Body of pancreas (tissue), 4 donors: ENCODE measurements at regions not wholly inside any gene's neighbourhood (a gene's known extent, or its start where the extent isn't known, plus 50 kb on each side); places are given as distances from the start of the nearest gene placed in this dataset.

ENCODE experiments used
- ATAC-seq: fragments of 150-250 bp; one replicate; pipeline ENCODE4 v1.9.1; 2016
- DNase-seq, 4 donors: peaks; one replicate each; pipeline ENCODE4 v3.0.0-alpha.2; 2019
- H3K27ac ChIP-seq, 4 donors: fragments of 200-600 bp; sonication (generic); 1 replicate in 3 of 4; 2 replicates in 1 of 4; pipeline versions ENCODE4 v1.5.1 to v1.6.1; 2016 to 2019; ENCODE audit warnings: mild to moderate bottlenecking in 1 of 4, mixed read lengths in 1 of 4, moderate library complexity in 1 of 4
- H3K27me3 ChIP-seq, 2 donors: fragments of 200-600 bp; sonication (generic); one replicate each; pipeline ENCODE4 v1.6.0; 2016; ENCODE audit warnings: mild to moderate bottlenecking in 1 of 2
- H3K36me3 ChIP-seq, 2 donors: fragments of 200-600 bp; sonication (generic); replicated peaks in 1 of 2; 2 replicates each; pipeline ENCODE4 v1.5.1; 2016; ENCODE audit warnings: low read depth in 2 of 2; ENCODE audit not compliant: insufficient read depth in 1 of 2
- H3K4me1 ChIP-seq: fragments of 200-600 bp; sonication (generic); one replicate; pipeline ENCODE4 v1.6.0; 2016
- H3K4me3 ChIP-seq, 2 donors: fragments of 200-600 bp; sonication (generic); 1 replicate in 1 of 2; 2 replicates in 1 of 2; pipeline ENCODE4 v1.5.1; 2016 to 2019
- H3K9me3 ChIP-seq, 3 donors: fragments of 200-600 bp; sonication (generic); 1 replicate in 2 of 3; 2 replicates in 1 of 3; pipeline ENCODE4 v1.5.1; 2016
- POLR2A ChIP-seq, 3 donors: fragments of 450-650 bp; IDR thresholded peaks; one replicate each; pipeline ENCODE4 v1.6.1; 2016; ENCODE audit warnings: antibody characterized with exemption in 3 of 3, mild to moderate bottlenecking in 2 of 3
- WGBS, 2 donors: methylation state at CpG; one replicate each; pipeline ENCODE4 v1.1.5; 2017; 5-methylcytosine and 5-hydroxymethylcytosine counted together
- intact Hi-C: fragments of 100-400 bp; cut with DNase I; formaldehyde crosslinking; loops from one replicate; pipeline ENCODE4 v1.15.1; 2023
- TF ChIP-seq, protein P1 (sequence below), 7 experiments: fragments of 450-650 bp in 4 of 7; fragments of 200-600 bp in 3 of 7; sonication (generic) in 3 of 7; IDR thresholded peaks; one replicate each; pipeline ENCODE4 v1.5.1; 2016 to 2019; ENCODE audit warnings: antibody characterized with exemption in 7 of 7

DNA sequence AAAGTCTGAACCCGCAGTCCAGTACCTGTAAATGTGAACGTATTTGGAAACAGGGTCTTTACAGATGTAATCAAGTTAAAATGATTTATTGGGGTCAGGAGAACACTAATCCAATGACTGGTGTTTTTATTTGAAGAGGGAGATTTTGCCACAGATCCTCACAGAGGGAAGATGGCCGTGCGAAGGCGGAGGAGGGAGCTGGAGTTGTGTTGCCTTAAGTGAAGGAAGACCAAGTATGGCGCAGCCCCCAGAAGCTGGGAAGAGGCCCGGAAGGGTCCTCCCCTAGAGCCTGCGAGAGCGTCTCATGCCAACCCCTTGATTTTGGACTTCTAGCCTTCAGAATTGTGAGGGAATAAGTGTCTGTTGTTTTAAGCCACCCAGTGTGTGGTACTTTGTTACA is 102.8 kb upstream of the NUDT4 start:
- no peak for ATAC-seq
- no peaks in the 10 kb centered on the region for H3K4me1 ChIP-seq
- WGBS, 2 donors = 79 to 87% methylated on average over 9 of the region's 9 CpGs
- H3K27ac ChIP-seq = no peak overlapping the region
- no peak for DNase-seq
- TF ChIP-seq POLR2A (IDR thresholded peaks at IDR 0.05) = no peak
- TF ChIP-seq, protein P1, sequence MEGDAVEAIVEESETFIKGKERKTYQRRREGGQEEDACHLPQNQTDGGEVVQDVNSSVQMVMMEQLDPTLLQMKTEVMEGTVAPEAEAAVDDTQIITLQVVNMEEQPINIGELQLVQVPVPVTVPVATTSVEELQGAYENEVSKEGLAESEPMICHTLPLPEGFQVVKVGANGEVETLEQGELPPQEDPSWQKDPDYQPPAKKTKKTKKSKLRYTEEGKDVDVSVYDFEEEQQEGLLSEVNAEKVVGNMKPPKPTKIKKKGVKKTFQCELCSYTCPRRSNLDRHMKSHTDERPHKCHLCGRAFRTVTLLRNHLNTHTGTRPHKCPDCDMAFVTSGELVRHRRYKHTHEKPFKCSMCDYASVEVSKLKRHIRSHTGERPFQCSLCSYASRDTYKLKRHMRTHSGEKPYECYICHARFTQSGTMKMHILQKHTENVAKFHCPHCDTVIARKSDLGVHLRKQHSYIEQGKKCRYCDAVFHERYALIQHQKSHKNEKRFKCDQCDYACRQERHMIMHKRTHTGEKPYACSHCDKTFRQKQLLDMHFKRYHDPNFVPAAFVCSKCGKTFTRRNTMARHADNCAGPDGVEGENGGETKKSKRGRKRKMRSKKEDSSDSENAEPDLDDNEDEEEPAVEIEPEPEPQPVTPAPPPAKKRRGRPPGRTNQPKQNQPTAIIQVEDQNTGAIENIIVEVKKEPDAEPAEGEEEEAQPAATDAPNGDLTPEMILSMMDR (IDR thresholded peaks at IDR 0.05) = no peak
- no peak overlapping the region for H3K4me3 ChIP-seq
- no peaks in the 10 kb centered on the region for H3K36me3 ChIP-seq
- H3K27me3 ChIP-seq = no peaks in the 10 kb centered on the region
- H3K9me3 ChIP-seq = no peaks in the 10 kb centered on the region
- intact Hi-C loops = no loop called here

DNA sequence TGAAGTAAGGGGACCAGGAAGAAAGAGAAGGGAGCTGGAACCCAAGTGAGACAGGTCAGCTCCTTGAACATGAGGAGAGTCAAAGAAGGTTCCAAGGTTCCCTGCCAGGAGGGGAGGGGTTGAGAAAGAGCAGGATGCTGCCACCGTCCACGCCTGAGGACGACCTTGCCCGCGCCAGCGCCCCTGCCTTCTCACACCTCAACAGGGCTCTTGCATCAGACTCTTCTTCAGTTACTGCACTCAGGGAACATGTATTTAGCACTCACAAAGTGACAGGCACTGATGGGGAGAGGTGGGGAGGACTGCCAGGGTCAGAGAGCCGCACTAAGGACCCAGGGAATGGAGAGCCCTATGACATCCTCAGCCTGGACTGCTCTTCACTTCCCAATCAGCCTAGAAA is 102.1 kb upstream of the NUDT4 start:
- ATAC-seq = no peak
- TF ChIP-seq POLR2A (IDR thresholded peaks at IDR 0.05) = no peak
- TF ChIP-seq, protein P1 (IDR thresholded peaks at IDR 0.05) = no peak
- Histone ChIP-seq H3K9me3 (no peaks in the 10 kb centered on the region), H3K36me3 (no peaks in the 10 kb centered on the region), H3K27me3 (no peaks in the 10 kb centered on the region), H3K4me1 (no peaks in the 10 kb centered on the region), H3K4me3 (no peak overlapping the region), H3K27ac (no peak overlapping the region)
- intact Hi-C loops = no loop called here
- 86 to 90% methylated on average over 7 of the region's 7 CpGs for WGBS, 2 donors
- no peak for DNase-seq

DNA sequence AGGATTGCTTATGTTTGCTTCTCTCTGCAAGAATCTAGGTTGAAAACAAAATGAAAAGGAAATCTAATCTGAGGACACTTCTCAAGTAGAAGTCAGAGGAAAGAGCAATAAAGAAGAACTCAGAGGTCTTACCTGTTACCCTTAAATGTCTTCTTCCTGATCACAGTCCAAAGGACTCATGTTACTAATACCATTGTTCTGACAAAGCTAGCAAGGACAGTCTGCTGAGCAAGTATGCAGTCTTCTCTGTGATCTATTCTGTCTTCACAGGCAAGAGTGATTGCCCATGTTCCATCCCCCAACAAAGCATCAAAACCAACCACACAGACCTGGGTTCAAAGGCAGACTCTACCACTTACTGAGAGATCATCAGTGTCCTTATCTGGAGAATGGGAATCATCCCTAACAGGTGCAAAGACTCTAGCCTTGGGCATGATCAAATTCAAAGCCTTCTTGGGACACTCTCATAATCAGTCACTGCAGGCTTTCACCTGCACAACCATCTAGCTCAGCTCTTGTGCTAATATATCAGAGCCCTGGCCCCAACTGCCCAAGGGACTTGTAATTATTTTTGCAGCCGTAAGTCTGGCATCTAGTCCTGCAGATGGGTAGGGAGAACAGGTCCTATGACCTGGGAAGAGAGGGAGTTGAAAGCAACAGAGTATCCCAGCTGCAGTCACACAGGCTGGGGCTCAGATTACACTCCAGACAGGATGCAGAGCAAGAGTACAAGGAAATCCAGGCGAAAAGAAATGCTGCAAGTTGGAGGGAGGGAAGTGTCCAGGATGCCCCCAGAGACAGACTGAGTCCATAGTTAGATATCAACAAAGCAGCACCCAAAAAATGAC is 97.9 kb upstream of the NUDT4 start:
- ATAC-seq = no peak
- intact Hi-C loops = no loop called here
- 39 to 49% methylated on average over 2 of the region's 2 CpGs for WGBS, 2 donors
- no peak for TF ChIP-seq POLR2A (IDR thresholded peaks at IDR 0.05)
- TF ChIP-seq, protein P1 (IDR thresholded peaks at IDR 0.05) = no peak
- Histone ChIP-seq H3K27ac (no peak overlapping the region), H3K4me1 (no peaks in the 10 kb centered on the region), H3K4me3 (no peak overlapping the region), H3K36me3 (no peaks in the 10 kb centered on the region), H3K9me3 (no peaks in the 10 kb centered on the region), H3K27me3 (no peaks in the 10 kb centered on the region)
- DNase-seq = no peak

DNA sequence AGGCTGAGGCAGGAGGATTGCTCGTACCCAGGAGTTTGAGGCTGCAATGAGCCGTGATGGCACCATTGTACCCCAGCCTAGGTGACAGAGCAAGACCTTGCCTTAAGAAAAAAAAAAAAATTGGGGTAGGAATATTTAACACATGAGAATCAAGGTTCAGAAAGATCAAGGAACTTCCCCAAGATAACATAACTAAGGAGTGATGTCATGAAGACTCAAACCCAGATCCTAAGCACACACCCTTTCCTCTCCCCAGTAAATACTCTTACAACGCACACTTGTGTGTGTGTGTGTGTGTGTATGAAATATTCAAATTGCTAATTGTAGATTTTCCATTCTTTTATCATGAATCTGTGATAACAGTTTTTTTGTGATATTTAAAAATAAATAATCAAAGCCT is 90.6 kb upstream of the NUDT4 start:
- Histone ChIP-seq H3K9me3 (no peaks in the 10 kb centered on the region), H3K4me3 (no peak overlapping the region), H3K36me3 (no peaks in the 10 kb centered on the region), H3K27me3 (no peaks in the 10 kb centered on the region), H3K4me1 (no peaks in the 10 kb centered on the region), H3K27ac (no peak overlapping the region)
- DNase-seq (no peak), ATAC-seq (no peak)
- intact Hi-C loops = no loop called here
- 79 to 82% methylated on average over 3 of the region's 3 CpGs for WGBS, 2 donors
- TF ChIP-seq, protein P1 (IDR thresholded peaks at IDR 0.05) = no peak
- no peak for TF ChIP-seq POLR2A (IDR thresholded peaks at IDR 0.05)

DNA sequence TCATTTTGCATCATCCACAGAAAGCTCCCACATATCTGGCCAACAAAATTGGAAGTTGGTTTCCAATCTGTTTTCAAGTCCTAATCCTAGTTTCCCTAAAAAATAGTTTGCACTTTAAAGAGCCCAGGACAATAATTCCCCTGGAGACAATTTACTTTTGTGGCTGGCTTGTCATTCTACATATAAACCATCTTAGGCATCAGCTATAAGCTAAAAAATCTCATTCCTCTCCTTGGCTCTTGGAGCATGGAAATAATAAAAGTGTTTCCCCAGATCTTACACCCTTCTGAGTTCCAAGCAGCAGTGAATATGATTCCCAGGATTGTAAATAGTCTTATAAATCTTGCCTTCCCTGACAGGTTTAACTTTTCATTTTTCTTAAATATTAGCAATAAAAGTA is 89.1 kb upstream of the NUDT4 start:
- H3K27me3 ChIP-seq = no peaks in the 10 kb centered on the region
- intact Hi-C loops = no loop called here
- H3K27ac ChIP-seq = no peak overlapping the region
- ATAC-seq (no peak), DNase-seq (no peak)
- TF ChIP-seq, protein P1 (IDR thresholded peaks at IDR 0.05) = no peak
- no peaks in the 10 kb centered on the region for H3K4me1 ChIP-seq
- H3K9me3 ChIP-seq = no peaks in the 10 kb centered on the region
- H3K36me3 ChIP-seq = no peaks in the 10 kb centered on the region
- no peak overlapping the region for H3K4me3 ChIP-seq
